Hepatic stellate cell (primary cell): ENCODE measurements at regions not wholly inside any gene's neighbourhood (a gene's known extent, or its start where the extent isn't known, plus 50 kb on each side); places are given as distances from the start of the nearest gene placed in this dataset.
"Not testable (repeated sequence)": the region's sequence is repeated elsewhere in the genome, so short reads cannot be mapped to it uniquely, and the experiment has no call there.

ENCODE experiments used
- DNase-seq: peaks from one replicate; pipeline ENCODE4 v3.0.0; 2011; ENCODE audit warnings: low spot score

DNA sequence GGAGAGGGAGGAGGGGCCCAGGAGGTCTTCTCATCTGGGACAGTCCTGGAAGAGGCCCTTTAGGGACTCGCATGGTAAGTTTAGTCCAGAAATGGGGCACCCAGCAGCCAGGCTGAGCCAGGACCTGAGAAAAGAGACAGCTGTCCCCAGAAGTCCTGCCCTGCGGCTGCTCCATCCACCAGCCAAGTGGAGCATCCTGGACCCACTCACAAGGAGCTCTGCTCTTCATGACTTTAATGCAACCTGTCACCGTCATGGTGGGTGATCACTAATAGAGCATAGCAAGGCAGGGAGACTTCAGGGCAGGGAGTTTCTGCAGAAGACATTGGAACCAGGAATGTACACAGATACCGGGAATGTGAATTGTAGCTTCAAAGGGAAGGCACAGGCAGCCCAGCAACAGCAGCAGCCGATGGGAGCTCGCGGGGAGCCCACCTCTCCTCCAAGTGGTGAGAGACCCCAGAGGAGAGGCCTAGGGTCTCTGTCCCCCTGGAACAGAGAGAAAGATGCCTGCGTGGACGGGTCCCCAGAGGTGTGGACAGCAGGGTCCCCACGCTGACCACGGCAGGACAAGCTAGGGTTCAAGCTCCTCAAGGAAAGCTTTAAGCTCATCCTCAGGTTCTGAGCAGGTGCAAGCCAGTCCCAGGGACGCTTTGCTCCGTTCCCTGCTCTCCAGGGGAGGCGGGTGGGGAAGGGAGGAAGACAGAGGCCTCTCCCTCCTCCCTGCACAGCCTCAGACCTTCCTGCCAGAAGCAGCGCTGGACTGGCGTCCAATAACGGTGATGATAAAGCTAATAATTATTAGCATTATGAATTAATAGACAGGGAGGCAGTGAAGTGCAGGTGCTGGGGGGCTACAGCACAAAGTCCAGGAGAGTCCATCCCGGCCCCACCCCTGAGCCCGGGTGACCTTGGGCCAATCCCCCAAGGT, 335.3 kb downstream of the ADGRD1 start:
- not testable (repeated sequence) for DNase-seq

DNA sequence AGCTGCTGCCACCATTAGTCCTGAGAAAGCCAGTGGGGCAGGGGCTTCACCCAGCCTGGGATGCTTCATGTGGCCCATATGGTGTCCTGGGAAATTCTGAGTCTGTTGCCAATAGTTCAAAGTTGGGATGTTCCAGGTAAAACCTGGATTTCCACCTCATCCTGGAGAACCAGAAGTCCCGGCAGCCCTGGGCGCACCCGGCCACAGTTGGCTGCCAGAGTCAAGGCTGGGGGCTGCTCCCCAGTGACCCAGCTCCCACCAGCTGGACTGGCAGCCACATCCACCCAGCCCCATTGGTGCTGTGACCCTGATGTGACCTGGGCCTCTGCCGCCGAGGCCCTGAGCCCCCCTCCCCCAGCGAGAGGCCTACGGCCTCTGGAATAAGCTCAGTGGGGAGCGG, 336.1 kb downstream of the ADGRD1 start:
- DNase-seq = not testable (repeated sequence)

DNA sequence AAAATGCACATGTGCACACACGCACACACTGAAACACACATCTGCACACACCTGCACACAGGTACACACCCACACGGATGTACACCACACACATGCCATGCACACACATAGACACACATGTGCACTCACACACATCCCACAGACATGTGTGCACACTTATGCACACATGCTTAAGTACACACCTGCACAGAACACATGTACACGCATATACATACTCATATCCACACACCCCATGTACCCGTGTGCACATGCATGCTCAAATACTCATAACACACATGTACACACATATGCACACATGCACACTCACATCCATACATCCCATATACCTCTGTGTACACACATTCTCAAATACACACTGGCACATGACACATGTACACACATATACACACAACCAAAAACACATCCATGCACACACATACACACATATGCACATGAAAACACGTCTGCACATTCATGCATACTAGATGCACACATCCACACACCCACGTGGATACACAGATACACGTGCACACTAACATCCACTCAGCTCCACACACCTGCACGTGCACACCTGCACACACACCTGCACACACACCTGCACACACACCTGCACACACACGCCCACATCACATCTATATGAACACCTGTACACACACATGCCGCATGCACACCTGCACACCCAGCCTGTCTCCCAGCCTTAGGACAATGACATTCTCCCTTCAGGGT, 336.7 kb downstream of the ADGRD1 start:
- DNase-seq = no peak

DNA sequence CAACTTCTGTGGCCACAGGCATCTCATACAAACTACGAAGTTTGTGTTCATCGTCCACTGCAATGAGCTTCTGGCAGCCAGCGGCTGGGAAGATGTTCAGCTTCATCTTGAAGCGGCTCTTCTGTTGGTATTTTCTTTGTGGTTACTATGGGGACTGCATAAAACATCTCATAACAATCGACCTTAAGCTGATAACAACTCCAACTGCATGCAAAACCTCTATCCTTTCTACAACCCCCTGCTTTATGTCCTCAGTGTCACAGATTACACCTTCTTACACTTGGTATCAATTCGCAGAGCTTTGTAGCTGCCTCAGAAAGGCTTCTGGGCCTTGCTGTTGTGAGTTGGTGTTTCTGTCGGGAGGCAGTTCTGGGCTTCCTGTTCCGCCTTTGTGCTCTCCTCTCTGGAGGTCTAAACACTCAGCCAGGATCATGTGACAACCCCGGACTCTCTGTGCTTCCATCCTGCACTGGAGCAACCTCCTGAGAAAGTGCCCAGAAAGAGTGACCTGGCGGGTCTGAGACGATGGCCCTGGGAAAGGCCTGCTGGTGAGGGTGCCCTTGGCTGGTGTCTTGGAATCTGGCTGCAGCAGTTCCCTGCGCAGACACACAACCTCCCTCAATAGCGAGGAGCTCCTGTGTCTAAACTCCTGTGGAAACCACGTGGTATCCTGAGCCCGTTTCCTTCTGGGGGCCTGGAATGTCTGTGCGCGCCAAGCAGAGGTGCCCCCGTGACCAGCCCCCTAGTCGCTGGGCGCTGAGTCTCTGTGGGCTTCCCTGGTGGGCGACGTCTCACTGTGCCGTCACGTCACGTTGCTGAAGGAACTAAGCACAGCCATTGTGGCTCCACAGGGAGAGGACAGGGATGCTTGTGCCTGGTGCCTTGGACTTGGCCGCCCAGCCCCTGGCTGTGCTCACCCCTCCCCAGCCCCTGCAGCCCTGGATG, 339.6 kb downstream of the ADGRD1 start:
- DNase-seq = not testable (repeated sequence)

DNA sequence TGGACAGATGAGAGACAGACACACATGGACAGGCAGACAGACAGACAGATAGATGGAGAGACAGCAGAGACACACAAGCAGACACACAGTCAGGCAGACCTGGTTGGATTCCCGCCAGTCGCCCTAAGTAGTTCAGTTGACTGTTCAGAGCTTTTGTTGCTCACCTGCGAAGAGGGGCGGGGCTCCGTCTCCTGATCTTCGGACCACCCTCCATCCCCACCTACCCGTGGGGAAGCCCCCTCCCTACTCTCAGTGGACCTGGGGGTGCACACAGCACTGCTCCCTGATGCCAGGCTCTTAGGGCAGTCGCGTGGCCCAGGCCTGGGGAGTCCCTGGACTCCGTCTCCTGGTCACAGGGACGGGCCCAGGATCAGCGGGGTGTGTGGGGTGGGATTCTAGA, 341.0 kb downstream of the ADGRD1 start:
- DNase-seq = not testable (repeated sequence)

DNA sequence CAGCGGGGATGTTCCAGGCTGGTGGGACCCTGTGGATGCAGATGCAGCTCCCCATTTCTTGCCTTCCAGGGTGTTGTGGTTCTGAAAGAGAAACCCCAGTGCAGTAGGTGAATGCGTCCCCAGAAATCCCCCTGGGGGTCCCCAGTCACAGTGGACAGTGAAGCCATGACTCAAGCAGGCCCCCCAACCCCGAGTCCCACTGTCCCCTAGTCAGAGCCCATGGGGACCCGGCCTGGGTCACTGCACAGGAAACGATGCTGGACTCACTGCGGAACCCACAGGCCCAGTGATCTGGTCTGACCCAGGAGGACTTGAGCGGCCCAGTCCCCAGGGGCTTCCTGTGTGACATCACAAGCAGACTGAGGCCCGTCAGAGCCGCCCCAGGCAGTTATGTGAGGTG, 341.4 kb downstream of the ADGRD1 start:
- DNase-seq = not testable (repeated sequence)

DNA sequence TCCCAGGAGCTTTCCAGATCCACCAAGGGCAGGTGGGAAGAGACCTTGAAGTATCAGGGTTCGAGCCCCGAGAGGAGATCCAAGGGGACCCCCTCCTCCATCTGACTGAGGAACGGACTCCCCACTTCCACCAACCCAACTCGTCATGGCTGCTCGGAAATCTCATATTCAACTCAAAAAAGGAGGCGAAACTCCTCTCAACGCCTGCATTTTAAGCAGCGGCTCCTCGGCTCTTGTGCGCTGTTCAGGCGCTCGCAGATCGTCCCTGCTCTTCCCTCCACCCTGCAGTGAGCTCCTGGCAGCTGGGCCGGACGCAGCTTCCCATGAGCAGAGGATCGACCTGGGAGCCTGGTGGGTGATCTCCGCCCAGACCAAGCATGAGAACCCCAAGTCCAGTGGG, 341.9 kb downstream of the ADGRD1 start:
- not testable (repeated sequence) for DNase-seq

DNA sequence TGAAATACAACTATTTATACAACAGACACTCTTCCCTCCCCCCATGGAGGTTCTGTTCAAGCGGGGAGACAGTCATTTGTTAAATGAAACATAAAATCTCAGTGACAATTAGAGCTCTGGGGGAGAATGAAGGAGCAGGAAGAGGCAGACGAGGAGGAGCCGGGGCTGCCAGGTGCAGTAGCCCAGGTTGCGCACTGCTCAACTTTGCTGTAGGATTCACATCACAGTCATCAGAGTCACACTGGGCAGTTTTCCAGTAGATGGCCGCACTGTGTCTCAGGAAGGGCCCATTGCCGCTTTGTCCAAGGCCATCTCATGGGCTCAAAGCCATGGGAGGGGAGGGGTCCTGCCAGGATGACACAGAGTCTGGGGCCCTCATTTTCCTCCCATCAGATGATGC, 342.4 kb downstream of the ADGRD1 start:
- DNase-seq = not testable (repeated sequence)

DNA sequence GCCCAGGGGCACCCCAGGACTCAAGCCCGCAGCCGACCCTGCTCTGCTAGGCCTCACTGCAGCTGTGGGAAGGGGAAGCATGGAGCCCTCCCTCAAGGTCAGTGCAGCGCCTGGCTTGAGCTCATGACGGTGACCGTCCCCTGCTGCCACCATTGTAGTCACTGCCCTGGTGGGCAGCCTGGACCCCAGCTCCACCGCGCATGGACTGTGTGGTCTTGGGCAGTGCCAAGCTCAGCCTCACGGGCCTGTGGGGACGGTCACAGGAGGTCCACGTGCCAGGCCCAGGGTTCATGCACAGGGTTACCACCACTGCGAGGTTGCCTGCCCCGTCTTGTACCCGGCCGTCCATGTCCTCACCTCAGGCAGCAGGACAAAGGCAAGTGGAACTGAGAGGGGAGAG, 342.9 kb downstream of the ADGRD1 start:
- not testable (repeated sequence) for DNase-seq

DNA sequence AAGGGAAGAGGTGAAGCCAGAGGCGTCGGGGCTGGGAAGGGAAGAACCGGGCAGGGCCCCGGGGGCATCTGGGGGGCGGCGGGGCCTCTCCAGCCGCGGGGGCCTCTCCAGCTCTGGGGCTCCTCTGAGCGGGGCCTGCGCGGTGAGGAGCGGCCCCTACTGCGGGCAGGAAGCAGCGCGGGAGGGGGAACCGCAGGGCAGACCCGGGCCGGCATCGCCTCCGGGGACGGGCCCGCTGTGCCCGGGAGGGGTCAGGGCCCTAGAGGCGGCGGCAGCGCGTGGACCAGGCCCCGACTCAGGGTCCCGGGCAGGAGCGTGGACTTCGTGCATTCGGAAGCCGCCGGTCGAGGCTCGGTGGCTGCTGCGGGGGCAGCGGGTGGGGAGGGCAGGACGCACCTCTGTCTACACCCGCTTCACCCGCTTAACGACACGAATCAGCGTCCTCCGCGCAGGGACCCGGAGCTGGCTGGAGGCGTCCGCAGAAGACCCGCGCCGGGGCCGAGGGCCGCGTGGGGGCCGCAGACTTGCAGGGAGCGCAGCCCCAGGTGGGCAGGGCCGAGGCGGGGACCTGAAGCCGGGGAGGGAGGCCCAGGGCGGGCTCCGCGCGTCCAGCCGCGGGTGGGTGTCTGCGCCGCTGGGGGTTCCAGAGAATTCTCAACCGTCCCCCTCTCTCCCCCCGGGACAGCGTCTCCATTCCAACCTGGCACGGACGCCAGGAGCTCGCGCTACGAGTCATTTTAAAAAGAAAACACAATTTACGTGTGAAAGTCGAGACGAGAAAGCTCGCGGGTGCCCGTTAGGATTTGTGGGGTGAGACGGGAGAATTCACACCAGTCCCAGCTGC, 345.0 kb downstream of the ADGRD1 start:
- not testable (repeated sequence) for DNase-seq

DNA sequence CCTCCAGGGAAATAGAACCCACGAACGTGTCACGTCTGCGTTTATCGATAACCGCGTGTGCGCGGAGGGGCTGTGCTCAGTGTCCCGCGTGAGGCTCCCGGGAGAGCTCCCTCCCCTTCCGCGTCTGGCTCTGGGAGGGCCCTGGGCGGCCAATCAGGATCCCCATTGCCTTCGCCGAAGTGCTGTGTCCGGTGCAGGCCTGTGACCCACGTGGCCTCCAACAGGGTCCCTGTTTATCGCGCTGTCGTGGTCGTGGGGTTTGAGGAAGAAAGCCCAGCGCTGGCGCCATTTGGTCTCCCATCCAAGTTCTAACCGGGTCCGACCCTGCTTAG, 345.6 kb downstream of the ADGRD1 start:
- not testable (repeated sequence) for DNase-seq

DNA sequence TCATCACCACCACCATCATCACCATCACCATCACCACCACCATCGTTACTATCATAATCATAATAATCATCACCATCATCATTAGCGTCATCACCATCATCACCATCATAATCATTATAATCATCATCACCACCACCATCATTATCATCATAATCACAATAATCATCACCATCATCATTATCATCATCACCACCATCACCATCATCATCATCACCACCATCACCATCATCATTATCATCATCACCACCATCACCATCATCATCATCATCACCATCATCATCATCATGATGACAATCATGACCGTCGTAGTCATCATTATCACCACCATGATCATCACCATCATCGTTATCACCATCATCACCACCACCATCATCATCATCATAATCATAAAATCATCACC, 349.9 kb downstream of the ADGRD1 start:
- not testable (repeated sequence) for DNase-seq

DNA sequence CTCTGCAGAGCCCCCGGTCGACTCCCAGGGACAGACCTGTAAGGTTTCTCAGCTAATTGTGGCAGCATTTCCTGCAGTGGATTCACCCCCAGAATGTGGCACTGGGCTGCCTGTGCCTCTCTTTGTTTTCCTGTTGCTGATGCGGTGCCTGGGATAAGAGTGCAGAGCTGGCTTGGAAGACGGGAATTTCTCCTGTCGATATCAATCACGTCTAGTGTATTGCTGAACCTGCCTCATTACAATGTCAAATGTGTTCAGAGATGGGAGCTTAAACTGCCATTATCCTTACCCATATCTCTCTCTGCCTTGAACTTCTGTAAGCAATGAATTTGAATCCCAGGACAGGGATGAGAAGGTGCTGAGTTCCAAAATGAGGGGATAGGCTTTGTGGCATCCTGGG, 350.9 kb downstream of the ADGRD1 start:
- not testable (repeated sequence) for DNase-seq

DNA sequence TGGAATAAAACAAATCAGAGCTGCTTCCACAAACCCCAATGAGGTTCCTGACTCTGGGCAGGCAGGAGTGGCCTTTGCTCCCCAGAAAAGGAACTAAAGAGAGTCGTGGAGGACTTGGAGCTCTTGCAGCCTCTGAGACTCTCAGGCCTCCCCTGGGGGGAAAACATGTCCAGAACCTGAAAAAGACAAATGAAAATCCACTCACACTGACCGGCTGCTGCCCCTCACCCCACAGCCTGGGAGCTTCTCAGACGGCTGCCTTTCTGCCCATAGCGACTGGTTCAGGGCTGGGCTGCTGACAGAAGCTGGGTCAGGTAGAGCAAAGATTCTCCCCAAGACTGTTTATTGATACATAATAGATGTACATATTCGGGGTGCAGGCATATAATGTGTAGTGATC, 356.0 kb downstream of the ADGRD1 start:
- DNase-seq = no peak

DNA sequence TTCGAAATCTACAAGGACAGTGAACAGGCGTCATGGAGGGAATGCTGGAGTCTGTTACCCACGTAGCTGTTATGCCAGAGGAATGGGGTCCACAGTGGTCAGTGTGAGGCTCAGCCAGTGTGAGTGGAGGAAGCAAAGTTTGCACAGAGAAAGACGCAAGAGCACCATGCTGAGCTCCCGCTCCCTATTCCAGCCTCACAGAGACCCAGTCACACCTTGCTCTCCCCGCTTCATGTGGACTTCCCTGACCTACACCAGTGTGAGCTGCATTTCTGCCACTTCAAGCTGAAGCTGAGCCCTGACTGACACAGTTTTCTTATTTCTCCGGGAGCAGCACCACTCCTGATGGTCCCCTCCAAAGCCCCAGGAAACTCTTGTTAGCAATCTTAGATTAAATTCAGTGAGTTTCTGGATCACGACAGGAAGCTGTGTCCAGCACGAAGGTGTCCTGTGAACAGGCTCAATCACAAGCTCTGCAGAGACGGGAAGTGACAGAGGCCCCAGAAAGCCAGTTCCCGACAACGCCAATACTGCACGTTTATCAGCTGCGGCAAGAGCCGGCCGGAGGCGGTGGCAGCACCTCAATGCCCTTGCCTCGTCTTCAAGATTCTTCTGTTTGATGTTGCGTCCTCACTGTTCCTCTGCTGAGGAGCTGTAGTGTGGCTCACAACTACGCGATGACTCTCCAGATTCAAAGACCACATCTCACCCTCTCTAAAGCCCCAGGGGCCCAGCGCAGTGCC, 356.7 kb downstream of the ADGRD1 start:
- DNase-seq = not testable (repeated sequence)

DNA sequence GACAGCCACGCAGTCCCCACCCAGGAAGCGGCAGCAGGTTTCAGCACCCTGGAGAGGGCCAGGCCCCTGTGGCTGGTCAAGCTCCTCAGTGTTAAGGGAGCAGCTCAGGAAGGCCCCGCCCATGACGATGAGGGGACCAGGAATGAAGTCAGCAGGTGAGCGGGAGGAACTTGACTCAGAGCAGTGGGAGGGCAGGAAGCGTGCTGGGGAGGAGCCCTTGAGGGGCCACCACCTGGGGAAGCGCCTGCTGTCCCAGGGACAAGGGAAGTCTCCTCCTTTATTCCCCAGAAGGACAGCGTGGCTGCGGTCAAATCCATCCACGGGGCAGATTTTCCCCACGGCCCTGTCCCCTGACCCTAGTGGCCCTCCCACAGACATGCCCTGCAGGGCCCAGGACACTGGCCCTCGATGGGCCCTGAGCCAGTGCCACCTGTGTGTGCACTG, 357.6 kb downstream of the ADGRD1 start:
- DNase-seq = not testable (repeated sequence)

DNA sequence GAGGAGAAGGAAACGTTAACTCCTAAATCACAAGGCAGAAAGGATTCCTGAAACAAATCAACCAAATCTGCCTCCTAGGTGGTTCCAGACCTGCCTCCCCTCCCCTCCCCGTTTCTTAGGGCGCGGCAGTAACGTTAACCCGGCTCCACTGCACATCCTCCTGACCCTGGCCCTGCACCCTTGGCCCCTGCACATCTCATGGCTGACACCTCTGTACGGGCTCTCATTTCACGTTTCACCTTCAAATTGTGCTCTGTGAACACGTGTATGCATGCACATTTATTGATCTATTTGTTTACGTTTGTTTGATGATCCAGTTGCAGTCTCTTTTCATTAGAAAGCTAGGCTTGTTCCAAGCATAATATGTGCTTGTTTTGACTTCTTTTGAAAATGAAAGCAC, 358.1 kb downstream of the ADGRD1 start:
- DNase-seq = no peak

DNA sequence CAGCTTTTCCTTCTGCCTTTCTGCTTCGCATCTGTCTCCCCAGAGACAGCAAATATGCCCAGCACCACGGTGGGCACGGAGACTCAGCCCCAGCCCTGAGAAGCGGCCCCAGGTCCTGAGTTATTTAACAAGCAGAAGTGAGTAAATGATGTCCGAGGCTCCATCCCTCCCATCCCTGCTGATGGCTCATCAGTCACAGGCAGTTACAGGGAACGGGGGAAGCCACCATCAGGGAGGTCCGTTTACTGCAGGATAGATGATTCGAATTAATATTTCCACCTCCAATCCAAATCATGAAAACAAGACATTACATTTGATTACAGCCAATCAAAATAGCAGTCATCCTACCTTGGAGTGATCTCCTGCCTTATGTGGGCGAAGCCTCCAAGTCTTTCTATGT, 358.7 kb downstream of the ADGRD1 start:
- DNase-seq = not testable (repeated sequence)

DNA sequence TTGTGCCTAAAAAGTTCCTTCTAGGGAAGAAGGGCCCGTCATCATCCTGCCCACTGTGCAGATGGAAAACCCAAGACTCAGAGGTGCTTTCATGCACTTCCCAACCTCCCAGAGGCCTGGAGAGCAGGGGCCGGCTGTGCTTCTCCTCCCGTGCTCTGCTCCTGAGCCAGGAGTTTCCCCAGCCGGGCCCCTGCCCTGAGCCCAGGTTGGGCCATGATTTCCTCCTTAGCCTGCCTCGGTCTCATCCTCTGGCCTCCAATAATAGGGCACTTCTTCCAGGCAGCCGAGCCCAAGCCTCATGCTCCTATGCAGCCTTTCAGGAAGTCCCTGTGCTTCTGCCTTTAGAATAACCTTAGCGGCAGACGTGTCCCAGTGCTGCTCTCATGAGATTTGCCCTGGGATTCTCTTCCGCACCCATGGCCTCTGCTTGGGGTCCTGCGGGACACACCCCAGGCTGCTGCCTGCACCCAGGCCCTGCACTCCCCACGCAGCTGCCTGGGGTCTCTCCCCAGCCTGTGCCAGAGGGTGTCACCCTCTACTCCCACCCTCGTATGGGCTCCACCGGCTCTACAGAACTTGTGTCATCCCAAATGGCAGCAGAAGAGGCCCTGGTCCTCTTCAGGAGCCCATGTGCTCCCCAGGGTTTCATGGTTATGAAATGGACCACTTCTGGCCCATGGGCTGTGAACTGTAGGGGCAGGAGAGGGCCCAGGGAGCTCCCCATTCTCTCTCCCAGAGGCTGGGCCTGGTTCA, 359.3 kb downstream of the ADGRD1 start:
- DNase-seq = no peak

DNA sequence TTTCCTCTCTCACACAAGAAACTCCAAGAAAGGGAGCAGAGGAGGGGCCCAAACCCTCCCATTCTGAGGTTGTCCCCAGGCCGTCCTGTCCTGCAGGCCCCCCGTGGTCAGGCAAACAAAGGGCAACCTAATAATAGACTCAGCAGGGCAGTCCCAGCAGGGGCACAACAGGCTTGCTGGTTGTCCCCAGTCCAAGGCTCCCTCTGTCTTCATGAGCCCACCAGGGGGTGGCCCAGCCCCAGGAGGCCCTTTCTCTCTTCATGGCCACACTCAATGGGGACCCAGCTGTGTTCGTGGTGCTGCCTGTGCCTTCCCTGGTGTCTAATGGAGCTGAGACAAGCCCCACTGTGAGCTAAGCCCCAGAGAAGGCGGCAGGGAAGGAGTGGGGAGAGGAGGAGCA, 359.9 kb downstream of the ADGRD1 start:
- no peak for DNase-seq
